Femur (tissue), 1 donor: ENCODE measurements at regions not wholly inside any gene's neighbourhood (a gene's known extent, or its start where the extent isn't known, plus 50 kb on each side); places are given as distances from the start of the nearest gene placed in this dataset.

Source experiments
- DNase-seq: peaks from one replicate; pipeline ENCODE4 v3.0.0-alpha.2; 2017

- no peak for DNase-seq
Measured at GRCh38 chr15:35777061-35777460, 231.1 kb upstream of the DPH6 start.

DNA sequence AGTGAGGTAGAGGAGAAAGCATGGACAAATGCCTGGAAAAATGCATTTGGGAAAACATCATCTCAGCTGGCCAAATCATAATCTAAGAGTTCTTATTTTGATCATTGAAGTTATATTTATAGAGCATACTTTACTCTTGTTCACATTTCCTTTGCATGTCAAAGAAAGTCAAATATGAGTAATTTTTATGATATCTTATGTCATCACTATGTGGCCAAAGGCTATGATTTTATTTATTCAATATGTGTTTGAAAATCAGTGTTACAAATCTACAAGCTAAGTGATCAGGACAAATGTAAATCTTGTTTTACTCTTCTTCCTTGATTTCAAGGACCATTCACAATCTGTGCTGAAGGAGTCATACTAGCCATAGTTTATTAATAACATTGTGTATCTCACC is 237.2 kb upstream of the DPH6 start:
- no peak for DNase-seq

DNA sequence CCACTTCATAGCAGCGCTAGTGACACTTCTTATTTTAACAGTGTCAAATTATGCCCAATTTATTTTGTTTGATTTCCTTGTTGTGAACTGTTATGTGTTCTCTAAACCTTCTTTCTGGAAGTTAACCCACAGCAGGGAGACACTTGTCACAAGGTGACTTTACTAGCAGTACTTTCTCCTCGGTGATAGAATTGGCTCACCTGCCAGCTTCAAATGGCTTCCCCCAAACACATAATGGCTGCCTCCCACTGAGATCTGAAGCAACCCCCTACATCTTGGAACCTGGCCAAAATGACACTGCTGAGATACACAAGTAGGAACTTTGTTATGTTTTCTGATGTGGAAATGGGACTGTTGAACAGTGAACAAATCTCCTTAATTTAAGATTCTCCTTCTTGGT is 238.8 kb upstream of the DPH6 start:
- no peak for DNase-seq

- peak; percentile 31 for DNase-seq
Measured at GRCh38 chr15:35810007-35810406, 264.0 kb upstream of the DPH6 start.

DNA sequence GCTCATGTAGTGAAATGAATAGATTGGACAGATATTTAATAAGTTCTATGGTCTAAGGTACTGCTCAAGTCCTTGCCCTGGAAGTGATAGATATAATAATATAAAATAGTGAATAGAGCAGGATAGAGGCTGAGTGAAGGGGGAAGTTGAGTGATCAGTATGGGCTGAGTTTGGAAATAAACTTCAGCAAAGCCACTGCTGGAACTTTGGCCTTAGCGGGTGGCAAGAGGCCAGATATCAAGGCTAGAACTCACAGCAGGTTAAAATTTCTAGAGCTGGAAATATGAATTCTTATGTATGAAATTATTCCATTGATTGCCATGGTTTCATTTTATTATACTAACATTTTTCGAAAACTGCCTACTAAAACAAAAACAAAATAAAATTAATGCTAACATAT is 267.6 kb upstream of the DPH6 start:
- no peak for DNase-seq

- DNase-seq, result no peak
Measured at GRCh38 chr15:35818846-35819245, 272.9 kb upstream of the DPH6 start.

DNA sequence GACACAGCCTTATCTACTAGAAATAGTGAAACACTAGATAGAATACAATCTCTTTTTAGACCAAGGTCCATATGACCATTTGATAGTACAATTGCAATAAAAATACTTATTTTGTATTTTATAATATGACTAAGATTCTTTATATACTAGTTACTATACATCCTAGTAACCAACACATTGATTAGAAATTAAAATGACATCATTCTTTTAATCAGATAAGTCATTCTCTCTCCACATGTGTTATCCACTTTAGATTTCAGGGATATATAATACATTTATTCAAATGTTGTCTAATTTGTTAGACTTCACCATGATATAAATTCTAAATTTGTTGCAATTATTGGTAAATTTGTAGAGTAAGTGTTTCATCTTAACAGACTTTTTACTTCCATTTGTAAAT is 276.2 kb upstream of the DPH6 start:
- no peak for DNase-seq

GRCh38 chr15:35827141-35827540 is 281.2 kb upstream of the DPH6 start:
- DNase-seq, result no peak

GRCh38 chr15:35827911-35828310 is 281.9 kb upstream of the DPH6 start:
- DNase-seq, result no peak

DNA sequence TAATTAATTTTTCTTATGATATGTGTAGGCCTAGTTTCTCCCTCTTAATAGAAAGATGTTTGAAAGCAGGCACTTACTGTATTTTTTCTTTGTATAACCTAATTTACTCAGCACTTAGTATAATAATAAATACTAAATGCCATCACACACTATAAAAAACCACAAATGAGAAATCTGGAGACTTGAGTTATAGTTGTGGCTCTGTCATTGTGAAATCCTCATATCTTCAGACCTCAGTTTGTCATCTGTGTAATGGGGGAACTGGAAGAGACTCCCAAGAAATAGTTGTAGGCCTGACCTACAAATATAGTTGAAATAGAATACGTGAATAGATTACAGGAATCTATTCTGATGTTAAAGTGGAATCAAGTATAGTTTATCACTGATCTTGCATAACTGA is 287.6 kb upstream of the DPH6 start:
- no peak for DNase-seq

GRCh38 chr15:35834216-35834830 is 288.4 kb upstream of the DPH6 start:
- no peak for DNase-seq

GRCh38 chr15:35834866-35835265 is 288.9 kb upstream of the DPH6 start:
- DNase-seq, result no peak

- peak; percentile 26 for DNase-seq
Measured at GRCh38 chr15:35838424-35839111, 292.6 kb upstream of the DPH6 start.

DNA sequence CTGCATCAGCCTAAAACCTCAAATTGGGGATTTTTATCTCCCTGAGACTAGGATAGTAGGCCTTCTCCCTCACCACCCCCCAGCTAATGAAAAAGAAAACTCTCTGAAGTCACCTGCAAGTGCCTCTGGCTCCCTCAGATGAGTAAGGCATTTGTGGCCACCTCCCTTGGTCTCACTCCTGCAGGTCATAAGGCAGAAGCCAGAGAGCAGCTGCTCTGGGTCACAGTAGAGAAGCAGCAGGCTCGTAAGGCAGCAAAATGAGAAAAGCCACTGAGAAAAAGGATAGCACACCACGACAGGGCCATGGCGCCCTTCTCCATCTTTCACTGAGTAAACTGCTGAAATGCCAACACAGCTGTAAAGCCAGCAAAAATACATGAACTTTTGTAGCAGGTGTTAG is 296.7 kb upstream of the DPH6 start:
- DNase-seq, result no peak

DNA sequence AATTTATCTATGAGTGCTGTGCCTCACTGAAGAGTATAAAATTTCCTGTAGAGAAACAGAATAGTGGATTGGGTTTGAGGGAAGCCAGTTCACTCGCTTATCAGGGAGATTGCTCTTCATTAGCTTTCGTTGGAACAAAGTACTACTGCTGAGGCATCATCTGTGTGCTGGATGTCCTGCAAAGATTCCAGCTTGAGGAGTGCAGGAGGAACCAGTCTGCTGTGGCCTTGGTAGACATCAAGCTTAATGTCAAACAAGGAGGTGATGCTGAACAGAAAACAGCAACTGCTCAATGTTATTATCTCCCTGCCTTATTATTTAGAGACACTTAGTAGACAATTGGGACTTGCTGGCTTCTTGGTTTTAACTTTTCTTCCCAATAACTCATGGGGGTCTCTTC is 297.5 kb upstream of the DPH6 start:
- DNase-seq, result no peak

DNA sequence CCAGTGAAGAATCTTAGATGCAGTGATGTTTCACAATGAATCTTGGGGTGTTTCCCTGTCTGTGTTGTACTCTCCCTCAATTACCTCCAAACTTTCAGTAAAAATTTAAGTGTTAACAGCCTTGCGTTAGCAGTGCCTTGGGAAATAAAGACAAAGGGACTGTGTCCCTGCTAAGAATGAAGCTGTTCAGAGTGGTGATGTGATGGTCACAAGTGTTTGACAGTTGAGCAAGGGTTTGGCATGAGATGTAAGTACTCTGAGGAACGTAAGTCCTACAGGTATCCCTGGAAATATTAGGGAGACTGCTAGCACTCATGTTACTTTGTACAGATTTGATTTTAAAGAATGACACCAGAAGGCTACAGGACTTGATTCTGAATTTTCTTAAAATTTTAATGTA is 304.3 kb upstream of the DPH6 start:
- DNase-seq, result no peak

DNA sequence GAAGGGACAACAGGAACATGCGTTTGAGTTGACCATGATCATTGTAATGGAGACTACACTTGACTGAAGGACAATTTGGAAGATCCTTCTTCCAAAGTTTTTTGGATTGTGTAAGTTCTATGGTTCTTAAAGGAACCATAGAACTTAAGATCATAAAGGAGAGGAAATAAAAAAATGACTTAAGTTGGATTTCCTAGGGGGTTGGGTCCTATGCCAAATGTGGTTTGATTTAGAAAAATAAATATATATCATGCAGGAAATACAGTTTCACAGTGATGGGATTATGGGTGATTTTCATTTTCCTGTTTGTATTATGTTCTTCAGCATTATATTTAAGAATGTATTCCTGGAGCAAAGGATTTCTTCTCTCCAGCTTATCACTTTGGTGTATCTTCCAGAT is 305.5 kb upstream of the DPH6 start:
- no peak for DNase-seq

GRCh38 chr15:35852818-35853624 is 307.1 kb upstream of the DPH6 start:
- DNase-seq, result no peak

DNA sequence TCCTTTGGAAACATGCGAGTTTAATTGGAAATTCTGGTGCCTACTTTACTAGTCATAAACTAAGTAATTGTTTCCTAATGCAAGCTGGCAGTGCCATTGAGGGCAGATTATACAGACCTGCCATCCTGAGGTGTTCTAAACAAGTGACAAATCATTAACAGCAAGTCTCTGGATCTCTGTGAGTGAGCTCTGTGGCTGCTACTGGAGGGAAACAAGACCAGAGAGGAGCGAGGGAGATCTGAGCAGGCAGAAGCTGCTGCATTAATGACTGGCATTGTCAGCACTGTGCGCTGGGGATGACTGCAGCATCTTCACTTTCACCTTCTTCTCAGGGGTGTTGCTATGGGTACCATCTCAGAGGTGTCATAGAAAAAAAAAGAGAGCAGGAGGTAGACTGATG is 308.4 kb upstream of the DPH6 start:
- no peak for DNase-seq

- DNase-seq, result no peak
Measured at GRCh38 chr15:35857567-35858226, 311.7 kb upstream of the DPH6 start.

GRCh38 chr15:35858707-35859106 is 312.7 kb upstream of the DPH6 start:
- no peak for DNase-seq

GRCh38 chr15:35863655-35864054 is 317.7 kb upstream of the DPH6 start:
- DNase-seq, result no peak

GRCh38 chr15:35867356-35867755 is 321.4 kb upstream of the DPH6 start:
- no peak for DNase-seq

DNA sequence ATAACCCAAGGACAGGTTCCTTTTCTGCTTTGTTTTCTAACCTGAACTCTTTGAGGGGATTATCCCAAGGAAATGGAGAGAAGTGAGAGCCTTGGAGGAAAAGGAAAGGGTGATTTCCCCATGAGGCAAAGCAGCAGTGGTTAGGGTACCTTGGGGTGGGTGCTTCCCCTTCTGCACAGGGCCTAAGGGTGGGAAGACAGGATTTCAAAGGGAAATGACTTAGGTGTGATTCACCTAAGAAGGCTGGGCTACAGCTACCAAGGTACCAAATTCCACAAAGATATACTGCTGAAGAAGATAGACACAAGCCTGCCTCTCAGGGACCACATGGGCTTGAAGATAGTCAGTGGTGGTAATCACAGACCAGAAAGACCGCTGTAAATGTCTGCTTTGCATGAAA is 325.3 kb upstream of the DPH6 start:
- DNase-seq, result no peak
